Suppressor macrophage (primary cell): ENCODE measurements at regions not wholly inside any gene's neighbourhood (a gene's known extent, or its start where the extent isn't known, plus 50 kb on each side); places are given as distances from the start of the nearest gene placed in this dataset.
"Not testable (repeated sequence)": the region's sequence is repeated elsewhere in the genome, so short reads cannot be mapped to it uniquely, and the experiment has no call there.

ENCODE experiments used
- DNase-seq, 4 experiments: peaks; one replicate each; pipeline ENCODE4 v3.0.0-alpha.2; 2020 to 2022

- peak in 2 of 4 experiments; percentile 6 to 18 for DNase-seq
Observed at GRCh38 chr3:137121704-137122314, 164.0 kb downstream of the IL20RB start.

- no peak for DNase-seq
Observed at GRCh38 chr3:137131081-137131480, 173.3 kb downstream of the IL20RB start.

- DNase-seq, result no peak
Observed at GRCh38 chr3:137134431-137134830, 176.6 kb downstream of the IL20RB start.

- no peak for DNase-seq
Observed at GRCh38 chr3:137148406-137148805, 190.6 kb downstream of the IL20RB start.

GRCh38 chr3:137148917-137149316 lies 191.1 kb downstream of the IL20RB start:
- no peak for DNase-seq

GRCh38 chr3:137150825-137151224 lies 193.0 kb downstream of the IL20RB start:
- no peak for DNase-seq

- not testable (repeated sequence) for DNase-seq
Observed at GRCh38 chr3:137153046-137153445, 195.3 kb downstream of the IL20RB start.

- no peak for DNase-seq
Observed at GRCh38 chr3:137163241-137163871, 205.6 kb downstream of the IL20RB start.

GRCh38 chr3:137163958-137164357 lies 206.2 kb downstream of the IL20RB start:
- no peak for DNase-seq

GRCh38 chr3:137165117-137165806 lies 207.5 kb downstream of the IL20RB start:
- DNase-seq, result no peak

- DNase-seq, result no peak
Observed at GRCh38 chr3:137171834-137172603, 214.2 kb downstream of the IL20RB start.

GRCh38 chr3:137172728-137173127 lies 214.9 kb downstream of the IL20RB start:
- DNase-seq, result no peak

GRCh38 chr3:137174514-137174913 lies 216.7 kb downstream of the IL20RB start:
- DNase-seq, result no peak

- no peak for DNase-seq
Observed at GRCh38 chr3:137180220-137180619, 222.4 kb downstream of the IL20RB start.

- DNase-seq, result no peak
Observed at GRCh38 chr3:137191133-137191923, 233.5 kb downstream of the IL20RB start.

GRCh38 chr3:137191951-137192350 lies 234.2 kb downstream of the IL20RB start:
- DNase-seq, result no peak

- no peak for DNase-seq
Observed at GRCh38 chr3:137194301-137194700, 236.5 kb downstream of the IL20RB start.

GRCh38 chr3:137198374-137198773 lies 240.6 kb downstream of the IL20RB start:
- not testable (repeated sequence) for DNase-seq

- no peak for DNase-seq
Observed at GRCh38 chr3:137199678-137200077, 241.9 kb downstream of the IL20RB start.

GRCh38 chr3:137201066-137201465 lies 243.3 kb downstream of the IL20RB start:
- DNase-seq, result no peak

GRCh38 chr3:137202941-137203340 lies 245.2 kb downstream of the IL20RB start:
- DNase-seq, result no peak

GRCh38 chr3:137204409-137204808 lies 246.6 kb downstream of the IL20RB start:
- DNase-seq, result no peak
